Fibroblast of villous mesenchyme (primary cell): ENCODE measurements at regions not wholly inside any gene's neighbourhood (a gene's known extent, or its start where the extent isn't known, plus 50 kb on each side); places are given as distances from the start of the nearest gene placed in this dataset.

ENCODE experiments used
- DNase-seq: peaks from one replicate; pipeline ENCODE4 v3.0.0-alpha.2; 2010; ENCODE audit warnings: low read depth
- H3K4me3 ChIP-seq: 2 replicates; pipeline ENCODE4 v1.5.1; 2011; ENCODE audit warnings: low read depth, mild to moderate bottlenecking, low read length
- TF ChIP-seq, protein P1 (sequence below): IDR thresholded peaks from 2 replicates; pipeline ENCODE4 v1.5.1; 2012; ENCODE audit warnings: low read depth, mild to moderate bottlenecking, low read length; ENCODE audit not compliant: insufficient read depth

GRCh38 chr11:41868606-41869005 is 409.2 kb upstream of the LRRC4C start:
- TF ChIP-seq, protein P1, sequence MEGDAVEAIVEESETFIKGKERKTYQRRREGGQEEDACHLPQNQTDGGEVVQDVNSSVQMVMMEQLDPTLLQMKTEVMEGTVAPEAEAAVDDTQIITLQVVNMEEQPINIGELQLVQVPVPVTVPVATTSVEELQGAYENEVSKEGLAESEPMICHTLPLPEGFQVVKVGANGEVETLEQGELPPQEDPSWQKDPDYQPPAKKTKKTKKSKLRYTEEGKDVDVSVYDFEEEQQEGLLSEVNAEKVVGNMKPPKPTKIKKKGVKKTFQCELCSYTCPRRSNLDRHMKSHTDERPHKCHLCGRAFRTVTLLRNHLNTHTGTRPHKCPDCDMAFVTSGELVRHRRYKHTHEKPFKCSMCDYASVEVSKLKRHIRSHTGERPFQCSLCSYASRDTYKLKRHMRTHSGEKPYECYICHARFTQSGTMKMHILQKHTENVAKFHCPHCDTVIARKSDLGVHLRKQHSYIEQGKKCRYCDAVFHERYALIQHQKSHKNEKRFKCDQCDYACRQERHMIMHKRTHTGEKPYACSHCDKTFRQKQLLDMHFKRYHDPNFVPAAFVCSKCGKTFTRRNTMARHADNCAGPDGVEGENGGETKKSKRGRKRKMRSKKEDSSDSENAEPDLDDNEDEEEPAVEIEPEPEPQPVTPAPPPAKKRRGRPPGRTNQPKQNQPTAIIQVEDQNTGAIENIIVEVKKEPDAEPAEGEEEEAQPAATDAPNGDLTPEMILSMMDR, result no peak
- no peak overlapping the region for H3K4me3 ChIP-seq
- DNase-seq, result no peak

DNA sequence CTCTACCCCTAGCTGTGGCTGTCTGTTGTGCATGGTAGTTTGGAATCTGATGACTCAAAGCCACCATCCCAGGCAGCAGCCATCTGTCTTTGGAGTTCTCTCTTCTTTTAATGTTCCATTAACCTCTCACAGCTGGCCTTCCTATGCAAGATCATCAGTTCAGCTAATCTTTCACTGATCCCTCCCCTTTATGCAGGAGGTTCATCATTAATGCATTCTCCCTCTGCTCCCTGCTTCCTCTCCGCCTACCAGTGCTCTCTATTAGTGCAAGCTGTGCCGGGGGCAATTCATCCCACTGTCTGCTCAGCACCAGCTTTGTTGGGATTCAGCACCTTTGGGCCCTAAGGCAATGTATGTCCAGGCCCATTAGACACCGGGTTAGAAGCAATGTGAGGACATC is 413.0 kb upstream of the LRRC4C start:
- H3K4me3 ChIP-seq, result no peak overlapping the region
- no peak for DNase-seq
- TF ChIP-seq, protein P1, result no peak

- H3K4me3 ChIP-seq, result no peak overlapping the region
- no peak for DNase-seq
- TF ChIP-seq, protein P1, result no peak
Observed at GRCh38 chr11:41872870-41873269, 413.4 kb upstream of the LRRC4C start.

DNA sequence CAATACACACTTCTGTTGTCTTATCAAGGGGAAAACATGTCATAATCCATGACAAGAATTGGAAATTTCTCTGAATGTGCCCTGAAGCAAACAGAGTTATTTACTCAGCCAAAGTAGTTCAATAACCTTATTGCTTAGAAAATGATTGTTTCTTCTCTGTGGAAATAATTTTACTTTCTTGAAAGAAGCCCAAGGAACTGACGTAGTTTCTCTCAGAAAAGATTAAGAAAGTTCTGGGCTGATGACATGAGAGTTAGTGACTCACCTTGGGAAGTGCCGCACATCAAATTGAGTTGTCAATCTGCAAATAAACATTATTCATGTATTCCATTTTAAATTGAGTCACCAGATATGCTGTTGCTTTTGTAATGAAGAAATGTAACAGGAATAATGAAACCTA is 418.6 kb upstream of the LRRC4C start:
- no peak overlapping the region for H3K4me3 ChIP-seq
- DNase-seq, result no peak
- TF ChIP-seq, protein P1, result no peak

GRCh38 chr11:41879214-41879613 is 419.8 kb upstream of the LRRC4C start:
- H3K4me3 ChIP-seq, result no peak overlapping the region
- TF ChIP-seq, protein P1, result no peak
- DNase-seq, result no peak

DNA sequence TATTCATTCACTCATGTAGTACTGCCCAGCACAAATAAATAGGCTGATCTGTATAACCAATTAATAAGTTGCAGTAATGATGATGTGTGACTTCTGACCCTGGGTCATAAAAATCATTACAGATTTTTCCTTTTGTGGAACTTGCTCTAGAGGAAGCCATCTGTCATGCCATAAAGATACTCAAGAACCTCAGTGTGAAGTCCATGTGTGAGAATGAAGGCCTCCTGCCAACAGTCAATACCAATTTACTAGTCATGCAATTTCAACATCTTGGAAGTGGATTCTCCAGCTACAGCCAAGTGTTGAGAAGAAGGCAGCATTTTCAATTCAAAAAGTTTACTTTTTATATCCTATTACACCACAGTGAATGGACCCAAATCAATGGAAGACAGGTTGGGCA is 435.6 kb upstream of the LRRC4C start:
- TF ChIP-seq, protein P1, result no peak
- no peak for DNase-seq
- no peak overlapping the region for H3K4me3 ChIP-seq

DNA sequence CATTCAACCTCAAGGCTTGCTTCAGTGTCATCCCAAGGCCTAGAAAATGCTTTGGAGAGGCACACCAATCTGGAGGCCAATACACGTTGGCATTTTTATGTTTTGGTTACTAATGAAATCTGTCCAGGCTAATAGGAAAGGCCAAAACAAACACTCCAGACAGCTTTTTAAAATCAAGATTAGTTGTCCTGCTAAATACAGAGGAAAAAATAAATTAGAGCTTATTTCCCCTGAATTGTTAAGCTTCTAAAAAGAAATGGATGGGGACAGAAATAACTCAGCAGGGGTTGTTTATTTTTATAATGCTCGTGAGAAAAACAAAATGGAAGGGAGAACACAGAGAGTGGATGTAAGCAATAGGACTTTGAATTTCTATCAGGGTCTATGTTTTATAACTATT is 438.5 kb upstream of the LRRC4C start:
- no peak overlapping the region for H3K4me3 ChIP-seq
- DNase-seq, result no peak
- TF ChIP-seq, protein P1, result no peak
